Non-pigmented ciliary epithelial cell (primary cell): ENCODE measurements at regions not wholly inside any gene's neighbourhood (a gene's known extent, or its start where the extent isn't known, plus 50 kb on each side); places are given as distances from the start of the nearest gene placed in this dataset.

Experiments used
- DNase-seq: peaks from one replicate; pipeline ENCODE4 v3.0.0-alpha.2; 2010; ENCODE audit warnings: low read depth

- no peak for DNase-seq
Observed at GRCh38 chr20:17787816-17788215, 88.0 kb downstream of the BANF2 start.

GRCh38 chr20:17786221-17786718 lies 86.5 kb downstream of the BANF2 start:
- peak; percentile 51 for DNase-seq
